Forelimb muscle (tissue), 1 donor: ENCODE measurements at regions not wholly inside any gene's neighbourhood (a gene's known extent, or its start where the extent isn't known, plus 50 kb on each side); places are given as distances from the start of the nearest gene placed in this dataset.
"Not testable (repeated sequence)": the region's sequence is repeated elsewhere in the genome, so short reads cannot be mapped to it uniquely, and the experiment has no call there.

Experiments used
- DNase-seq: peaks from one replicate; pipeline ENCODE4 v3.0.0-alpha.2; 2013; ENCODE audit warnings: low read depth

- DNase-seq, result no peak
These were observed 56.2 kb upstream of the NID2 start for GRCh38 chr14:52124791-52125684.

DNA sequence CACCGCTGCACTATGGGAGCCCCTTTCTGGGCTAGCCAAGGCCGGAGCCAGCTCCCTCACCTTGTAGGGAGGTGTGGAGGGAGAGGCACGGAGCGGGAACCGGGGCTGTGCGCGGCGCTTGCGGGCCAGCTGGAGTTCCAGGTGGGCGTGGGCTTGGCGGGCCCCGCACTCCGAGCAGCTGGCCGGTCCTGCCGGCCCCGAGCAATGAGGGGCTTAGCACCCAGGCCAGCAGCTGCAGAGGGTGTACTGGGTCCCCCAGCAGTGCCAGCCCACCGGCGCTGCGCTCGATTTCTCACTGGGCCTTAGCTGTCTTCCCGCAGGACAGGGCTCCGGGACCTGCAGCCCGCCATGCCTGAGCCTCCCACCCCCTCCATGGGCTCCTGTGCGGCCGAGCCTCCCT, 53.3 kb upstream of the NID2 start:
- DNase-seq, result not testable (repeated sequence)

DNA sequence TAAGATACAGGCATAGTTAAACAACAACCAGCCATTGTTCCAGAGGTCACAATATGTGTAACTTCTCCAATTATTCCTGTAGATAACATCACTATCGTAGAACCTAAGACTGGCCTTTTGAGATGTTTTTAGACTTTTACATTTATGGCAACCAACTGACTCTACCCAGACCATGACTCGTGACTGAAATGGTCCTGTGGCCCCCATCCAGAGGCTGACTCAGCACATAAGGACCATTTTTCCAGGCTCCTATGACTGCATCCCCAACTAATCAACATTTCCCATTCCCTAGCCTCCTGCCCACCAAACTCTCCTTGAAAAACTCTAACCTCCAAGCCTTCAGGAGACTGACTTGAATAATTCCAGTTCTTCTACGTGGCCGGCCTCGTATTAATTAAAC, 52.6 kb upstream of the NID2 start:
- DNase-seq, result no peak

DNA sequence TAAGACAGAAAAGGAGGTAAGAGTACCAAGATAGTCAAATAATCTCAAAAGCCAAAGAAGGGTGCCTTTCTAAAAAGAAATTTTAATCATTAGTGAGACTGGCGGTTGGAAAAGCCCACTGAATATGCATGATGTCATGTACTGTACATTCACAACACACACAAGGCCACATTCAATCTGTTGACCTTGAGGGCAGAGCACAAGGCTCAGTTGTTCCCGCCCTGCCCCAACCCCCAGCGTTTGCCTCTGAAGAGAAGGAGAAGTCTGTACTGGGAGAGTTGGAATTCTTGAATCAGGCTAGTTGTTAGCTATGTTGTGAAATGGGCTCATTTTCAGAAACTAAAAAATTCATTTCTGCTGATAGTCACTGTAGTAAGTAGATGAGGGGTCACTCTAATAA, 50.2 kb upstream of the NID2 start:
- no peak for DNase-seq
